SU-DHL-6 (cell line): ENCODE measurements at regions not wholly inside any gene's neighbourhood (a gene's known extent, or its start where the extent isn't known, plus 50 kb on each side); places are given as distances from the start of the nearest gene placed in this dataset.

ENCODE experiments used
- H2AFZ ChIP-seq: fragments of 200-600 bp; sonication (generic); 2 replicates; pipeline ENCODE4 v1.6.1; 2014; ENCODE audit warnings: low read depth, mild to moderate bottlenecking, moderate library complexity, mixed read lengths, antibody characterized with exemption, low read length; ENCODE audit not compliant: severe bottlenecking
- H3F3A ChIP-seq: fragments of 200-600 bp; shearing (Covaris generic); 2 replicates; pipeline ENCODE4 v1.6.0; 2016; ENCODE audit warnings: antibody characterized with exemption, mild to moderate bottlenecking; ENCODE audit not compliant: insufficient read depth
- H3K27ac ChIP-seq: fragments of 200-600 bp; sonication (generic); 2 replicates; pipeline ENCODE4 v1.5.1; 2016; ENCODE audit warnings: low read depth, mild to moderate bottlenecking, low read length, moderate library complexity, mixed read lengths
- H3K27me3 ChIP-seq: fragments of 200-600 bp; sonication (generic), shearing (Covaris generic); 2 replicates; pipeline ENCODE4 v1.6.0; 2014; ENCODE audit warnings: mild to moderate bottlenecking, low read length
- H3K36me3 ChIP-seq: fragments of 200-600 bp; sonication (generic); 2 replicates; pipeline ENCODE4 v1.6.1; 2014; ENCODE audit warnings: mild to moderate bottlenecking, low read length, mixed read lengths
- H3K4me2 ChIP-seq: fragments of 300-600, 200-600 bp; shearing (Covaris generic), sonication (generic); 2 replicates; pipeline ENCODE4 v1.6.0; 2014; ENCODE audit warnings: low read length, low read depth, mild to moderate bottlenecking; ENCODE audit not compliant: poor library complexity, severe bottlenecking
- H3K4me3 ChIP-seq: fragments of 200-600 bp; sonication (generic); 2 replicates; pipeline ENCODE4 v1.5.1; 2014; ENCODE audit warnings: antibody characterized with exemption, low read length, mild to moderate bottlenecking, mixed read lengths; ENCODE audit not compliant: insufficient read depth, poor library complexity, severe bottlenecking
- H3K79me2 ChIP-seq: fragments of 200-600 bp; sonication (generic); 2 replicates; pipeline ENCODE4 v1.6.1; 2014; ENCODE audit warnings: mild to moderate bottlenecking, low read length, moderate library complexity; ENCODE audit not compliant: insufficient read depth
- H3K9ac ChIP-seq: fragments of 200-600 bp; sonication (generic); 2 replicates; pipeline ENCODE4 v1.7.0; 2014; ENCODE audit warnings: mild to moderate bottlenecking, low read length
- H3K9me2 ChIP-seq: fragments of 200-600 bp; sonication (generic); replicated peaks from 2 replicates; pipeline ENCODE4 v1.6.1; 2014; ENCODE audit warnings: low read length; ENCODE audit not compliant: insufficient read depth
- H3K9me3 ChIP-seq: fragments of 200-600 bp; sonication (generic); 2 replicates; pipeline ENCODE4 v1.6.1; 2014; ENCODE audit warnings: low read length, mixed read lengths; ENCODE audit not compliant: insufficient read depth
- H4K20me1 ChIP-seq: fragments of 200-600 bp; sonication (generic); 2 replicates; pipeline ENCODE4 v1.6.1; 2014; ENCODE audit warnings: low read depth, mild to moderate bottlenecking, antibody characterized with exemption, low read length, moderate library complexity, mixed read lengths
- CTCF ChIP-seq: fragments of 200-600 bp; sonication (generic); IDR thresholded peaks from one replicate; pipeline ENCODE4 v1.5.1; 2017; ENCODE audit warnings: antibody characterized with exemption, mild to moderate bottlenecking, low read length, moderate library complexity; ENCODE audit not compliant: insufficient read depth, poor library complexity, severe bottlenecking
- EZH2phosphoT487 ChIP-seq: fragments of 200-600 bp; sonication (generic), shearing (Covaris generic); conservative IDR thresholded peaks from 2 replicates; pipeline ENCODE4 v1.6.1; 2018; ENCODE audit warnings: mild to moderate bottlenecking, antibody characterized with exemption, low read length, moderate library complexity, mixed read lengths

- Histone ChIP-seq H3K27ac (no peak overlapping the region), H3K27me3 (no peaks in the 10 kb centered on the region), H3K4me3 (no peak overlapping the region), H3F3A (no peaks in the 10 kb centered on the region), H3K9ac (no peak overlapping the region), H3K9me2 (no peaks in the 10 kb centered on the region), H4K20me1 (no peaks in the 10 kb centered on the region), H3K79me2 (no peaks in the 10 kb centered on the region), H3K4me2 (no peak overlapping the region), H3K9me3 (peaks cover 5% of the 10 kb centered on the region; the same call in 1 of the 2 replicates), H3K36me3 (no peaks in the 10 kb centered on the region), H2AFZ (no peak overlapping the region)
- no peak for TF ChIP-seq EZH2phosphoT487
- TF ChIP-seq CTCF, result no peak
Observed at GRCh38 chr5:21254161-21254560, 1266.2 kb upstream of the CDH18 start.

GRCh38 chr5:21244982-21245381 is 1257.0 kb upstream of the CDH18 start:
- no peaks in the 10 kb centered on the region for H3K36me3 ChIP-seq
- no peaks in the 10 kb centered on the region for H3K27me3 ChIP-seq
- no peak overlapping the region for H3K4me3 ChIP-seq
- no peak for TF ChIP-seq CTCF
- TF ChIP-seq EZH2phosphoT487, result no peak
- H4K20me1 ChIP-seq, result no peaks in the 10 kb centered on the region
- no peaks in the 10 kb centered on the region for H3K79me2 ChIP-seq
- H3F3A ChIP-seq, result no peaks in the 10 kb centered on the region
- no peak overlapping the region for H3K9ac ChIP-seq
- no peaks in the 10 kb centered on the region for H3K9me2 ChIP-seq
- no peaks in the 10 kb centered on the region for H3K9me3 ChIP-seq
- H2AFZ ChIP-seq, result no peak overlapping the region
- H3K4me2 ChIP-seq, result no peak overlapping the region
- H3K27ac ChIP-seq, result no peak overlapping the region

- no peaks in the 10 kb centered on the region for H3K27me3 ChIP-seq
- H3K27ac ChIP-seq, result no peak overlapping the region
- H3K9me3 ChIP-seq, result no peaks in the 10 kb centered on the region
- no peaks in the 10 kb centered on the region for H3F3A ChIP-seq
- H3K4me3 ChIP-seq, result no peak overlapping the region
- H4K20me1 ChIP-seq, result no peaks in the 10 kb centered on the region
- no peak overlapping the region for H3K4me2 ChIP-seq
- TF ChIP-seq EZH2phosphoT487 (no peak), CTCF (no peak)
- H3K79me2 ChIP-seq, result no peaks in the 10 kb centered on the region
- no peaks in the 10 kb centered on the region for H3K36me3 ChIP-seq
- H3K9me2 ChIP-seq, result no peaks in the 10 kb centered on the region
- no peak overlapping the region for H2AFZ ChIP-seq
- H3K9ac ChIP-seq, result no peak overlapping the region
Observed at GRCh38 chr5:21238786-21239185, 1250.8 kb upstream of the CDH18 start.
